EL (cell line): ENCODE measurements at regions not wholly inside any gene's neighbourhood (a gene's known extent, or its start where the extent isn't known, plus 50 kb on each side); places are given as distances from the start of the nearest gene placed in this dataset.

Experiments used
- DNase-seq: peaks from one replicate; pipeline ENCODE4 v3.0.0-alpha.2; 2016

- DNase-seq: no peak
Measured at GRCh38 chr11:114880442-114880841, 202.1 kb downstream of the NXPE2 start.

GRCh38 chr11:114883472-114883871, 205.1 kb downstream of the NXPE2 start:
- DNase-seq: no peak

- no peak for DNase-seq
Measured at GRCh38 chr11:114886644-114887265, 208.4 kb downstream of the NXPE2 start.

GRCh38 chr11:114889594-114890011, 211.3 kb downstream of the NXPE2 start:
- DNase-seq: no peak

- no peak for DNase-seq
Measured at GRCh38 chr11:114890038-114890437, 211.7 kb downstream of the NXPE2 start.

GRCh38 chr11:114891911-114892310, 213.6 kb downstream of the NXPE2 start:
- DNase-seq: no peak

- DNase-seq: no peak
Measured at GRCh38 chr11:114892381-114893197, 214.3 kb downstream of the NXPE2 start.

- DNase-seq: no peak
Measured at GRCh38 chr11:114893329-114893728, 215.0 kb downstream of the NXPE2 start.

GRCh38 chr11:114896594-114896993, 218.3 kb downstream of the NXPE2 start:
- no peak for DNase-seq

- DNase-seq: no peak
Measured at GRCh38 chr11:114909866-114910265, 231.5 kb downstream of the NXPE2 start.

- DNase-seq: no peak
Measured at GRCh38 chr11:114912826-114913225, 234.5 kb downstream of the NXPE2 start.

- DNase-seq: no peak
Measured at GRCh38 chr11:114914231-114915005, 236.1 kb downstream of the NXPE2 start.

GRCh38 chr11:114915871-114916805, 237.8 kb downstream of the NXPE2 start:
- no peak for DNase-seq

- no peak for DNase-seq
Measured at GRCh38 chr11:114918286-114918685, 240.0 kb downstream of the NXPE2 start.

GRCh38 chr11:114921697-114922096, 243.4 kb downstream of the NXPE2 start:
- no peak for DNase-seq

GRCh38 chr11:114924042-114924441, 245.7 kb downstream of the NXPE2 start:
- DNase-seq: no peak

GRCh38 chr11:114925591-114925990, 247.3 kb downstream of the NXPE2 start:
- DNase-seq: no peak

GRCh38 chr11:114928260-114928870, 250.0 kb downstream of the NXPE2 start:
- no peak for DNase-seq

GRCh38 chr11:114929351-114930000, 251.1 kb downstream of the NXPE2 start:
- DNase-seq: no peak

GRCh38 chr11:114938799-114939198, 260.5 kb downstream of the NXPE2 start:
- DNase-seq: no peak

GRCh38 chr11:114942207-114942606, 263.9 kb downstream of the NXPE2 start:
- no peak for DNase-seq
